ENCODE measurements at regions not wholly inside any gene's neighbourhood (a gene's known extent, or its start where the extent isn't known, plus 50 kb on each side); places are given as distances from the start of the nearest gene placed in this dataset.

DNA sequence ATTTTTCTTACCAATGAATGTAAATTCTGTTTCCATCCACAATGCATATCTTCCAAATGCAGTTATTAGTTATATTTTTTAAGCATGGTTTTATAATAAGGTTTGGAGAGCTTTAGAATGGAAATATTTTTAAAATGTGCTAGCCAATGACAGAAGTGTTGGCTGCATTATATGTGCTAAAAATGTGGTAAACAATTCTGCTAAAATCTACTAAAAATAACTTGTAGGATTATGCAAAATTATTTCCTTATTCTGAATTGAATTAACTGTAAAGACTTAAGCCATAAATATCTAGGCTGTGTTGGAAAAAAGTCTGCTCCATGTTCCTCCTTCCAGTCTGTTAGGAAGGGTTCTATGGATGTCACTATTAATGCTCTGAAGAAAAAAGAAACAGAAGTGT, 503.3 kb downstream of the PRR16 start:
- ATAC-seq (no peak), DNase-seq (no peak)
- intact Hi-C loops (cut with DNase I, micrococcal nuclease), result no loop called here

DNA sequence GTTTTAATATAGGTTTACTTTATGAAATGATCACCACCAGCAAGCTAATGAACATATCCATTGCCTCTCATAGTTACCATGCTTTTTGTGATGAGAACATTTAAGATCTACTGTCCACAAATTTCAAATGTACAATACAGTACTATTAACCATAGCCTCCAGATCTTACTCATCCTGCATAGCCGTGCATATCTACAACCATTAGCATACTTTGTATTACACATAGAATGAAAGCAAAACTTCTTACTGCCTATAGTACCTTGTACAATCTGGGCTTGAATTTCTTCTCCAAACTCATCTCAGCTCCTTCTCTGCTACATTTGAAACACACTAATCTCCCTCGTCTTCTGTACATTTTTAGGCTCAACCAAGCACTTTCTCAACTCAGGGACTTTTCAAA, 510.6 kb downstream of the PRR16 start:
- intact Hi-C loops (cut with DNase I, micrococcal nuclease), result no loop called here
- no peak for ATAC-seq
- DNase-seq, result no peak

DNA sequence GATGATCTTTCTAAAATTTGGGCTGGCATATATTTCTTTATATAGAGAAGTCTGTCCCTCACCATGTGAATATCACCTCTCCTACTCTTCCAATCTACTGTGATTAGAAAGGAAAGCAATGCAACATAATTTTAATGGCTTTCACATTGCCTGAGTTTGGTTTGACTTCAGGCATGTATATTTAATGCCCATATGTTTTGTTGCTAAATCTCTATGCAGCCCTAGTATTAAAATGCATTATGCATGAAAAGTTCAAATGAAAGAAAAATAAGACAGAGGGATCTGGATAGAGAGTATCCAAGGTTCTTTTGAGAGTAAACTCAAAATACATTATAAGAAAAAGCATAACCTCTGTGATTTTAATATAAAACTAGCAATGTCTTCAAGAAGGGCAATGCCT, 518.3 kb downstream of the PRR16 start:
- intact Hi-C loops (cut with DNase I, micrococcal nuclease), result no loop called here
- DNase-seq, result no peak
- ATAC-seq, result no peak

DNA sequence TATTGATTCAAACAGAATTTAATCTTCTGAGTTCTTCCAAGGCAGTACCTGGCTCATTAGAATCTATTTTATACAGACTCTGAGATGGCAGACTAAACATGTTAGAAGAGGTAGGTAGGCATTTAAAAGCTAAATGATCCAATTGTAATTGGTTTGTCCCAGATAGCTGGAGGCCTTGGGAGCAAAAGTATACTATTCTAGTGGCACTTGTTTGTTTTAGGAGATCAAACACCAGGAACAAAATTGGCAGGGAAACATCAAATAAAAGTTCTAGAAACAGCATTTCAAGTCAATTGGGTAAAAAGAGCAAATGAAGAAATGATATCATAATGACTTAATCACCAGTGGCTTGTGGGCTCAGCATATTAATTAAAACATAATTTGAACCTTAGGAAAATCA, 521.4 kb downstream of the PRR16 start:
- DNase-seq (no peak), ATAC-seq (no peak)
- intact Hi-C loops (cut with DNase I, micrococcal nuclease), result no loop called here

DNA sequence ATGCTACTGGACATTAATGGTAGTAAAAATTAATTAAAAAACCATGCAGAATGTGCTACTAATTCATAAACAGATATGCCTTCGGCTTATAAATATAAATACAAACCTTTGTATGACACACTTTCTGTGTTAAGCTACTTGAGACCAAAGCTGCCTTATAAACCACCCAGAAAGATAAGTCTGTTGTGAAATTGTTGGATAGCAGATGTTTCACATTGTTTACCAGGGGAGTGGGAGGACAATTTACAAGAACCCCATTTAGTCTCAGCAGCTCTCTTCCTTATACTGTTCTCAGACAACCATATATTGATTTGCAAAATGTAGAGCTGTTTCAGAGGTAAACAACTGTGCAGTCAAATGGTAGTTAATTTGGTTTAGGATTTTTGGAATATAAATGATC, 524.4 kb downstream of the PRR16 start:
- intact Hi-C loops (cut with DNase I, micrococcal nuclease), result no loop called here
- no peak for ATAC-seq
- no peak for DNase-seq

DNA sequence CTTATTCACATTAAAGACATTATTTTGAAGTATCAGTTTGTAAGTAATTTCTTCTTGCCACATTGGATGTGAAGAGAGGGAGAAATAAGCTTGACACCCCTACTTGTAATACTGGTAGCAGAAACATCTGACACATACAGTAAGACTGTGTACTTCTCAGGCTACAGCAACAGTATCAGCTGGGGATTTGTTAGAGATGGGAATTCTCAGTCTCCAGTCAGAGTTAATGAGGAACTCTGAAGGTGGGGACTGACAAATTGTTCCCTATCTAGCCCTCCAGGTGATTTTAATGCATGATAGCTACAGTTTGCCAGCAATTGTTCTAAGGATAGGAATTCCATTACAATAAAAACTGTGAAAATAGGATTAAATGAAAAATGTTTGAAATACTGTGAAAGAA, 524.8 kb downstream of the PRR16 start:
- intact Hi-C loops (cut with DNase I, micrococcal nuclease), result no loop called here
- ATAC-seq (no peak), DNase-seq (no peak)

DNA sequence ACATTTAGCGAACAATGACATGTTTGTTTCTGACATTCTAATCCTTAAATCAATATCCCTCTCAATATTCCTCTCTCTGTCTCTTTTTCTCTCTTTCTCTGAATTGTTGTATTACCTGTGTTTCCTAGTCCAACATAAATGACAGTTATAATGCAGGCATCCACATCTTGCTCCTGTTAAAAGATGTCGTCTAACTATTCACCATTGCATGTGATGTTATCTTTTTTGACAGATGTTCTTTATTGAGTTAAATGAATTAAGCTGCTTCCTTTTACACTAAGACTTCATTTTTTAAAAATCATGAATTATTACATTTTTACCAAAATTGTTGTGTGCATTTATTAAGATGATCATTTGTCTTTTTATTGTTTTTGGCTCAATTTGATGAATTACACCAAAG, 527.5 kb downstream of the PRR16 start:
- DNase-seq (no peak), ATAC-seq (no peak)
- intact Hi-C loops (cut with DNase I, micrococcal nuclease), result no loop called here

DNA sequence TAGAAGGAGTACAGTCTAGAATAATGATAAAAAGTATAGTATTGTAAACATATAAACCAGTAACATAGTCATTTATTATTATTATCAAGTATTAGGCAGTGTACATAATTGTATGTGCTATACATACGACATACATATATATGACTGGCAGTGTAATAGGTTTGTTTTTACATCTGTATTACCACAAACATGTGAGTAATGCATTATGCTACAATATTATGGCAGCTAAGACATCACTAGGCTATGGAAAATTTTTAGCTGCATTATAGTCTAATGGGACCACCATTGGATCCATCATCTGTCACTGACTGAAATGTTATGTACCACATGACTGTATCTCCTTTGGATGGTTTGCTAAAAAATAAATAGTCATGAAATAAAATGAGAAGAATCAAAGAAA, 530.0 kb downstream of the PRR16 start:
- intact Hi-C loops (cut with DNase I, micrococcal nuclease), result no loop called here
- ATAC-seq (no peak), DNase-seq (no peak)

DNA sequence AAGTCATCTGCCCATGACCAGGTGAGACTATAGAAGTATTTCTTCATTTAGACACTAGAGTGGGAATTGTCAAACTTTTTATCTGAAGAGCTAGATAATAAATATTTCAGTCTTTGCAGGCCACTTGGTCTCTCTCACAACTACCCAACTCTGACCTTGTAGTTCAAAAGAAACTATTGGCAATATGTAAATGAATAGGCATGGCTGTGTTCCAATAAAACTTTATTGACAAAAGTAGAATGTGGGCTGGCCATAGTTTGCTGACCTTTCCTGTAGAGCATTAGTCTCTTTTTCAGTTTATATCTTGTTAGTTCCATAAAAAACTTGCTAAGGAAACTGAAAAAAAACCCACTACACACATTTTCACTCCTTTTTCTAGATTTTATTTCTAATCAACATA, 535.5 kb downstream of the PRR16 start:
- intact Hi-C loops (cut with DNase I, micrococcal nuclease), result no loop called here
- DNase-seq, result no peak
- no peak for ATAC-seq

DNA sequence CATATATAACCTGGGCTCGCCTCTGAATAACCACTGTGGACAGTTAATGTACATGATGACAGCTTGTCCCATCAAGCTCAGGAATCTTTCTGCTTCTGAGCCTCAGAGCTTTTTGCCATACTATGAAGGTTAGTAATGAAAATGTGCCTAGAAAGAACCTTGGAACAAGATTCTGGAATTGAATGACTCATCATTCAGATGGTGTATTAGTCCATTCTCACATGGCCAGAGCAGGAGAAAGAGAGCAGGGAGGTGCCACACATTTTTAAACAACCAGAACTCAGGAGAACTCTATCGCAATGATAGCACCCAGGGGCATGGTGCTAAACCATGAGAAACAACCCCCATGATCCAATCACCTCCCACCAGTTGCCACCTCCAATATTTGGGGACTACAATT, 542.1 kb downstream of the PRR16 start:
- DNase-seq, result no peak
- ATAC-seq, result no peak
- intact Hi-C loops (cut with DNase I, micrococcal nuclease), result no loop called here

DNA sequence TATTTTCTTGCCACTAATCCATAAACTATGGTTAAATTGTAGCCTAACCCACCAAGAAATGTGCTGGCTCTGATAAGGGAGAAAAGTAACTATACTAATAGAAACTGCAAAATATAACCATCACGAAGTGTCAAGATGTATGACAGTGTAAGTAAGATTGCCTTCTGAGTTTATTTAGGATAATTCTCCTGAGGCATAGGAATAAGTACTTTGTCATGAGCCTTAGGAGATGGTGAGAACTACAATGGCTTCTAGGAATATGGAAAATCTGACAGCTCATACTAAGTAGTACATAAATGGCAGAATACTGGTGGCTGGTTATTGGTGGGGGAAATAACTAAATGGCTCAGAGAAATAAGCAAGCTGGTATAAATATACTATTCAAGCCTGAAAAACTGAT, 543.9 kb downstream of the PRR16 start:
- DNase-seq, result no peak
- intact Hi-C loops (cut with DNase I, micrococcal nuclease), result no loop called here
- no peak for ATAC-seq

DNA sequence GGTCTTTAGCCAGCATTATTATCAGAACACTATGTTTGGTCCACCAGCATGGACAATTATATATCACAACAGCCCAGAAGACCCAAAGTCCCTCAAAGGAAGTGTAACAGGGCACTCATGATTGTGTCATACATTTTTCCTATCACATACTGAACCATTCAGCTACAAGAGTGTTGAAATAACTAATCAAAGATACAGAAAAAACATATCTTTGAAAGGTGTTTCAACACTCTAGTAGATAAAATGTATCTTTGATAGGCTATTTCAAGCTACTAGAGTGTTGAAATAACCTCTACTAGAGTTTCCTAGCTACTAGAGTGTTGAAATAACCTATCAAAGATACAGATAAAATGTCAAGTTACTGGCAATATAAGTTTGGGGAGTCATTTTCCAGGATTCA, 545.0 kb downstream of the PRR16 start:
- no peak for DNase-seq

DNA sequence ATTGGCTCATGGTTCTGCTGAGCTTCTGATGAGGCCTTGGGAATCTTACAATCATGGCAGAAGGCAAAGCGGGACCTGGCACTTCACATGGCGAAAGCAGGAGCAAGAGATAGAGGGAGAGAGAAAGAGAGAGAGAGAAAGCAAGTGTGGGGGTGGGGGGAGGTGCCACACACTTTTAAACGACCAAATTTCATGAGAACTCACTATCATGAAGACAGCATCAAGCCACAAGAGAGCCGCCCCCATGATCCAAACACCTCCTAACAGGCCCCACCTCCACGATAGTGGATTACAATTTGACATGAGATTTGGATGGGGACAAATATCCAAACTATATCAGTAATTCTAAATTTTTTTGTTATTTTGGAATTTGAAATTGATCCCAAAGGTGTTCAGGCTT, 553.9 kb downstream of the PRR16 start:
- DNase-seq (no peak), ATAC-seq (no peak)
- intact Hi-C loops (cut with DNase I, micrococcal nuclease), result no loop called here

More for the DNA sequence above, 545.0 kb downstream of the PRR16 start:
- no peak for ATAC-seq
- intact Hi-C loops (cut with DNase I, micrococcal nuclease), result no loop called here

DNA sequence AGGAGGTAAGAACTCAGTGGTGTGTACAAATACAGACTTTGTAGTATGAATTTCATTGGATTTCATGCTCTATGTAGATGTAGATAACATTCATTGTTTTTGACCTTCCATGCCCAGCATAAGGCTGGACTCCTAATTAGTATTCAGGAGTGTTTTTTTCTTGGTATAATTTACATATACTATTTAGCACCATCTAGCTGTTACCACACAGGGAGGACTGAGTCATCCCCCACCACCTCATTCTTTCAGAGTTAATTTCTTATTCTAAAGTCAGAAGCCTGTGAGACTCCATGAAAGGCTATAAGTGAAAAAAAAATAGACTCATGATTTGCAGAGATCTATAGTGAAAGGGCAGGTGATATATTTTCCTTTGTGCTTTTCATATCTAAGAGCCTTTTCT, 555.0 kb downstream of the PRR16 start:
- no peak for DNase-seq
- intact Hi-C loops (cut with DNase I, micrococcal nuclease), result no loop called here
- ATAC-seq, result no peak

DNA sequence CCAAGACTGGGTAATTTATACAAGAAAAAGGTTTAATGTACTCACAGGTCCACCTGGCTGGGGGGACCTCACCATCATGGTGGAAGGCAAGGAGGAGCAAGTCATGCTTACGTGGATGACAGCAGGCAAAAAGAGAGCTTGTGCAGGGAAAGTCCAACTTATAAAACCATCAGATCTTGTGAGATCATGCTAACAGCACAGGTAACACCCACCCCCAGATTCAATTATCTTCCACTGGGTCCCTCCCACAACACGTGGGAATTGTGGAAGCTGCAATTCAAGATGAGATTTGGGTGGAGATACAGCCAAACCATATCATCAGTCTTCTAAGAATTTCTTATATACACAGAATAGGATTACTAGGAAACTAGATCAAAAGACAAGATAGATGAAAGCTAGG, 555.6 kb downstream of the PRR16 start:
- intact Hi-C loops (cut with DNase I, micrococcal nuclease), result no loop called here
- ATAC-seq (no peak), DNase-seq (no peak)

DNA sequence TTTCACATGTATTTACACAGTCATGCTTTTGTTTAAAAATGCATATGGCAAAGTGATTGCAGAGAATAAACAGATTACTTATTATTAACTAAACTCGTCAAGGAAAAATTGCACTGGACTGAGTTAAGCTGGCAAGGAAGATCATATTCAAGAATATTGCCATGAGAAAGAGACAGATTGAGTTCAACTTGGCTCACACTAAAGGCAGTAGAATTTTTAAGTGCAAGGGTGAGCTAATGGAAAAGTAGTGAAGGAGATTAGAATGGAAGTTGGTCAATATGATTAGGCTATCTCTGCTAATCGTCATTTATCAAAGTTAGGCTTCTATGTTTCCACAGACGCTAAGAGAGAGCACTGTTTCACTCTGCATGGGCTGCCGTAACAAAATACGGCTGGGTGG, 557.6 kb downstream of the PRR16 start:
- intact Hi-C loops (cut with DNase I, micrococcal nuclease), result no loop called here
- ATAC-seq (no peak), DNase-seq (no peak)

DNA sequence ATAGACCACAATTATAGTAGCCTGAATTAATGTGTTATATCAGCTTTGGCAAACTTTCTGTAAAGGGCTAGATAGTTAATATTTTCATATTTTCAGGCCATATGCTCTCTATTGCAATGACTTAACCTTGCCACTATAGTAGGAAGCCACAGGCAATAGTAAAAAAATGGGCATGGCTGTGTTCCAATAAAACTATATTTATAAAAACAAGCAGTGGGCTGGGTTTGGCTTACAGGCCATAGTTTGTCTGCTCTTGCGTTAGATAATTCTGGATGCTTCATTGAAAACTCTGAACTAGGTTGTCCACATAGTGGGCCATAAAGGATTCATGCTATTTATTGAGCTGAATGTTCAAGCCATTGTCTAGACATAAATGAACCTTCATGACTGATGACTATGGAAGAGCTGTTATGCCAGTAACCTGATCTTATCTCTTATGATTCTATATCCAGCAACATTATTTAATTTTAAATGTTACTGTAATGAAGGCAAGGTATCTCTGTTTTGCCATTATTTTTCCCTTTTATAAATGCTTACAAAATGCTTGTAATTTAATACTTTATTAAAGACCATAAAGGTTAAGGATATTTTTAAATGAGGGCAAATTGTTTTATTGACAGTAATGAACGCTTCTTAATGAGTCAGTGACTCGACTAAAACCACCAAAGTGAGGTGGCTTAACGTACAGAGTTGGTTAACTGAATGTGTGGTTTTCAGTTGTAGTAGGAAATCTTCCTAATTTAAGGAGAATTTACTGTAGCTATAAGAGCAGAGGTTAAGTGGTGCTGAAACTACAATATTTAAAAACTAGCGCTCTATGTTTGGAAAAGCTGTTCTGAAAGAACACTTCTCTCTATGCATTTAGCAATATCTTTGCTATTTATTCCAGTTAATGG, 560.6 kb downstream of the PRR16 start:
- intact Hi-C loops (cut with DNase I, micrococcal nuclease), result no loop called here
- ATAC-seq, result no peak

DNA sequence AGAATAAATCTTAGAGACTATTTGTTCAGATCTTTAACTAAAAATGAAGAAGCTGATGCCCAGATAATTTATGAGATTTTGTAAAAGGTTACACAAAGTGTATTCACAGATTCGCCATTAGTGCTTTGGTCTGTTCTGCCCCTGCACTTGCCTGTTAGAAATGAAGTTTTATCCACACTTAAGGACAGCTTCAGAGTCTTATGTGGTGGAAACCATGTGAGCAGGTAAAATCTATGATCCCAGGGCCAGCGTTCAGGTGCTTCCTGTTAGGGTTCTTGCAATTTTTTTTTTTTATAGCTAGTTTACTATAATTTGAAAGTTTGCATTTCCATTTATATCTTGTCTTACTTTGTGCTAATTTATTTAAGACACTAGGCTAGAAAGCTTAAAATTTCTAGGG, 561.6 kb downstream of the PRR16 start:
- no peak for ATAC-seq

More for the DNA sequence above, 560.6 kb downstream of the PRR16 start:
- no peak for DNase-seq

DNA sequence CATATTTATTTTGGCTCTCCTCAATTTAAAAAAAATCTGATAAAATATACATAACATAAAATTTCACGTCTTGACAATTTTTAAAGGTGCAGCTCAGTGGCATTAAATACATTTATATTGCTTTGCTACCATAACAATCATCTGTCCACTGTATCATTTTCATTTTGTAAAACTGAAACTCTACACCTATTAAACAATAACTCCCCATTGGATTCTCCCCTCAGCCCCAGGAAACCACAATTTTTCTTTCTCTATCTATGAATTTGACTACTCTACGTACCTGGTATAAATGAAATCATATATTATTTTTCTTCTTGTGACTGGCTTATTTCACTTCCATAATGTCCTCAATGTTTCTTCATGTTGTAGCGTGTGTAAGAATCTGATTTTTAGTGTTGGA, 563.5 kb downstream of the PRR16 start:
- no peak for DNase-seq
- intact Hi-C loops (cut with DNase I, micrococcal nuclease), result no loop called here
- ATAC-seq, result no peak

More for the DNA sequence above, 561.6 kb downstream of the PRR16 start:
- DNase-seq, result no peak
- intact Hi-C loops (cut with DNase I, micrococcal nuclease), result no loop called here

DNA sequence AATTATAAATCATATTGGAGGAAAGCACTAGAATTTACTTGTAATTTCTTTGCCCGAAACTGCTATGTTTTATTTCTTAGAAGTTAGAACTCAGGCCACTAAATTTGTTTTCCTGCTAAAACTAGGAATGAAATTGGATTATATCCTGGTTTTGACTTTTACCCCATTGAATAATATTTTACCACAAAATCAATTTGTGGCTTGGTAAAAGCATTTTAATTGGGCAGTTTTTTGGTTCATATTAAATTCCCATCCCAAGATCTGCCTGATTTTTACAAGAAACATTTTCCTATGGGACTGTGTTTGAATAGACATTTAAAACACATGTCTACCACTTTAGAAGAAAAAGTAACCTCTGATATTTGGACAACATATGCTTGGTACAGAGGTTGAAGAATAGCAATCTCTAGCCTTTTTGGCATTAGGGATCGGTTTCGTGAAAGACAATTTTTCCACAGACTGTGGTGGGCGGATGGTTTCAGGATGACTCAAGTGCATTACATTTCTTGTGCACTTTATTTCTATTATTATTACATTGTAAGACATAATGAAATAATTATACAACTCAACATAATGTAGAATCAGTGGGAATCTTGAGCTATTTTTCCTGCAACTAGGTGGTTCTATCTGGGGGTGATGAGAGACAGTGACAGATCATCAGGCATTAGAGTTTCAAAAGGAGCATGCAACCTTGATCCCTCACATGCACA, 565.6 kb downstream of the PRR16 start:
- intact Hi-C loops (cut with DNase I, micrococcal nuclease), result no loop called here

DNA sequence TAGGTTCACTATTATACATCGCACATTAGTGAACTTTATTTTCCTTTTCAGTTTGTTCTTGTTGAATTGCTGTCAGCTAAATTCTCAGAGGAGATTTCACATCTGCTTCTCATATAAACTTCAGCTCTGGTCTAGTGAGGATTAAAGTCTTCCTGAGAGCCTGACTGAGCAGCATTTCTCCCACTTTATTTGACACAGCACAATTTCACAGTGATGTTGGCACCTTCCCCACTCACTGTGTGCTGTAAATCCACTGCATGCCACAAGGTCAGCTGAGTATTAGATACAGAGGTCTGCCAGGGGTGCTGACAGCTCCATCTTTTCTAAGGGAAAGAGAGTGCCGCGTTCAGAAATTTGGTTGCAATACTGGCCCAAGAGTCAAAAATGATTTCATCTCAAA, 567.4 kb downstream of the PRR16 start:
- no peak for ATAC-seq
- intact Hi-C loops (cut with DNase I, micrococcal nuclease), result no loop called here
- no peak for DNase-seq

More for the DNA sequence above, 565.6 kb downstream of the PRR16 start:
- no peak for DNase-seq
- no peak for ATAC-seq
